HG02973 (cell line): ENCODE measurements at regions not wholly inside any gene's neighbourhood (a gene's known extent, or its start where the extent isn't known, plus 50 kb on each side); places are given as distances from the start of the nearest gene placed in this dataset.
"Not testable (repeated sequence)": the region's sequence is repeated elsewhere in the genome, so short reads cannot be mapped to it uniquely, and the experiment has no call there.

Experiments
- ATAC-seq: cut with Tn5 transposase; IDR thresholded peaks from one replicate; pipeline ENCODE4 v1.9.1; 2021; ENCODE audit warnings: moderate library complexity; ENCODE audit not compliant: unreplicated experiment

- no peak for ATAC-seq
Observed at GRCh38 chr6:125423047-125423446, 121.3 kb upstream of the HDDC2 start.

- ATAC-seq: no peak
Observed at GRCh38 chr6:125431971-125432370, 130.2 kb upstream of the HDDC2 start.

- no peak for ATAC-seq
Observed at GRCh38 chr6:125432963-125433362, 131.2 kb upstream of the HDDC2 start.

- ATAC-seq: no peak
Observed at GRCh38 chr6:125434760-125435159, 133.0 kb upstream of the HDDC2 start.

- ATAC-seq: no peak
Observed at GRCh38 chr6:125439512-125439911, 137.7 kb upstream of the HDDC2 start.

GRCh38 chr6:125444006-125444923 is 142.5 kb upstream of the HDDC2 start:
- ATAC-seq: no peak

GRCh38 chr6:125445054-125445453 is 143.3 kb upstream of the HDDC2 start:
- no peak for ATAC-seq

- ATAC-seq: no peak
Observed at GRCh38 chr6:125446011-125446410, 144.2 kb upstream of the HDDC2 start.

- ATAC-seq: no peak
Observed at GRCh38 chr6:125451750-125452149, 150.0 kb upstream of the HDDC2 start.

GRCh38 chr6:125453516-125453915 is 151.7 kb upstream of the HDDC2 start:
- no peak for ATAC-seq

- ATAC-seq: no peak
Observed at GRCh38 chr6:125454351-125454750, 152.6 kb upstream of the HDDC2 start.

GRCh38 chr6:125458493-125458892 is 156.7 kb upstream of the HDDC2 start:
- not testable (repeated sequence) for ATAC-seq

- not testable (repeated sequence) for ATAC-seq
Observed at GRCh38 chr6:125465332-125465731, 163.6 kb upstream of the HDDC2 start.

GRCh38 chr6:125469915-125470314 is 168.1 kb upstream of the HDDC2 start:
- no peak for ATAC-seq

GRCh38 chr6:125471667-125472066 is 169.9 kb upstream of the HDDC2 start:
- ATAC-seq: no peak

- ATAC-seq: no peak
Observed at GRCh38 chr6:125474061-125474460, 172.3 kb upstream of the HDDC2 start.

GRCh38 chr6:125477156-125477555 is 175.4 kb upstream of the HDDC2 start:
- ATAC-seq: no peak

- no peak for ATAC-seq
Observed at GRCh38 chr6:125477844-125478243, 176.1 kb upstream of the HDDC2 start.

- no peak for ATAC-seq
Observed at GRCh38 chr6:125480146-125480545, 178.4 kb upstream of the HDDC2 start.

GRCh38 chr6:125480571-125480970 is 178.8 kb upstream of the HDDC2 start:
- no peak for ATAC-seq

GRCh38 chr6:125481056-125481455 is 179.3 kb upstream of the HDDC2 start:
- ATAC-seq: no peak

GRCh38 chr6:125485757-125486156 is 184.0 kb upstream of the HDDC2 start:
- no peak for ATAC-seq

GRCh38 chr6:125486881-125487280 is 185.1 kb upstream of the HDDC2 start:
- ATAC-seq: no peak
